CD4-positive, alpha-beta memory T cell (primary cell): ENCODE measurements at regions not wholly inside any gene's neighbourhood (a gene's known extent, or its start where the extent isn't known, plus 50 kb on each side); places are given as distances from the start of the nearest gene placed in this dataset.

Source experiments
- CTCF ChIA-PET: fragments of 350-600 bp; sonication (Branson Sonifier 250); formaldehyde crosslinking; loops from one replicate; lab custom pipeline; 2021; ENCODE audit warnings: inconsistent platforms; ENCODE audit not compliant: partially characterized antibody; lab: Charles Lee
- POLR2A ChIA-PET: fragments of 350-600 bp; sonication (Branson Sonifier 250); formaldehyde crosslinking; loops from one replicate; lab custom pipeline; 2021; ENCODE audit not compliant: partially characterized antibody; lab: Charles Lee
- DNase-seq, 5 donors: peaks; one replicate each; pipeline versions ENCODE4 v3.0.0 to v3.0.0-alpha.2; 2020 to 2022; ENCODE audit warnings: mixed read lengths in 1 of 5
- H3K27ac ChIP-seq: one replicate; pipeline ENCODE4 v1.7.0; 2013; ENCODE audit warnings: low read depth, low read length
- H3K27me3 ChIP-seq: 2 replicates; pipeline ENCODE4 v1.7.0; 2013; ENCODE audit warnings: mild to moderate bottlenecking, low read length, moderate library complexity; ENCODE audit not compliant: insufficient read depth
- H3K36me3 ChIP-seq: 2 replicates; pipeline ENCODE4 v1.7.0; 2013; ENCODE audit warnings: mild to moderate bottlenecking, low read length, moderate library complexity; ENCODE audit not compliant: insufficient read depth
- H3K4me1 ChIP-seq: 2 replicates; pipeline ENCODE4 v1.7.0; 2013; ENCODE audit warnings: mild to moderate bottlenecking, low read length, moderate library complexity; ENCODE audit not compliant: insufficient read depth
- H3K4me3 ChIP-seq, 2 donors: one replicate each; pipeline ENCODE4 v1.7.0; 2013; ENCODE audit warnings: low read length in 2 of 2, mild to moderate bottlenecking in 1 of 2
- H3K9me3 ChIP-seq, 2 donors: one replicate each; pipeline ENCODE4 v1.7.0; 2013; ENCODE audit warnings: low read length in 2 of 2, control low read depth in 1 of 2; ENCODE audit not compliant: control insufficient read depth in 1 of 2
- H3K27ac Mint-ChIP-seq, 7 donors: one replicate each; pipeline ENCODE4 v1.8.0; 2020 to 2021; ENCODE audit warnings: mixed read lengths in 7 of 7, mild to moderate bottlenecking in 6 of 7, inconsistent platforms in 3 of 7, moderate library complexity in 3 of 7
- H3K27me3 Mint-ChIP-seq, 2 donors: one replicate each; pipeline ENCODE4 v1.8.0; 2020 to 2021; ENCODE audit warnings: mixed read lengths in 2 of 2
- H3K36me3 Mint-ChIP-seq, 2 donors: one replicate each; pipeline ENCODE4 v1.8.0; 2020 to 2021; ENCODE audit warnings: mixed read lengths in 2 of 2, inconsistent platforms in 1 of 2, mild to moderate bottlenecking in 1 of 2
- H3K4me1 Mint-ChIP-seq, 4 donors: one replicate each; pipeline ENCODE4 v1.8.0; 2020 to 2021; ENCODE audit warnings: mixed read lengths in 4 of 4, mild to moderate bottlenecking in 1 of 4
- H3K4me3 Mint-ChIP-seq, 8 donors: one replicate each; pipeline ENCODE4 v1.8.0; 2020 to 2021; ENCODE audit warnings: mixed read lengths in 8 of 8, mild to moderate bottlenecking in 7 of 8, moderate library complexity in 6 of 8, inconsistent platforms in 3 of 8
- H3K9me3 Mint-ChIP-seq, 8 donors: one replicate each; pipeline ENCODE4 v1.8.0; 2020 to 2021; ENCODE audit warnings: mixed read lengths in 8 of 8, mild to moderate bottlenecking in 5 of 8, inconsistent platforms in 3 of 8, moderate library complexity in 1 of 8
- intact Hi-C: fragments of 100-400 bp; cut with micrococcal nuclease; formaldehyde crosslinking; loops from one replicate; pipeline ENCODE4 v1.15.1; 2023

- Mint-ChIP-seq H3K4me3 (no peak overlapping the region), H3K4me1 (no peaks in the 10 kb centered on the region), H3K27ac (no peak overlapping the region), H3K27me3 (no peaks in the 10 kb centered on the region), H3K9me3 (peaks cover 0 to 2% (median 0%) of the 10 kb centered on the region in 8 donors), H3K36me3 (no peaks in the 10 kb centered on the region)
- Histone ChIP-seq H3K27me3 (no peaks in the 10 kb centered on the region), H3K4me1 (no peaks in the 10 kb centered on the region), H3K4me3 (no peak overlapping the region), H3K9me3 (no peaks in the 10 kb centered on the region), H3K27ac (no peak overlapping the region), H3K36me3 (no peaks in the 10 kb centered on the region)
- ChIA-PET POLR2A (no interaction called here), CTCF (no interaction called here)
- DNase-seq: no peak
- intact Hi-C loops: no loop called here
Measured at GRCh38 chr21:16058896-16059295, 329.1 kb downstream of the USP25 start.

- Mint-ChIP-seq H3K27ac (no peak overlapping the region), H3K4me3 (peak overlapping the region in 1 of 8 donors; percentile 43), H3K36me3 (no peaks in the 10 kb centered on the region), H3K27me3 (no peaks in the 10 kb centered on the region), H3K4me1 (no peaks in the 10 kb centered on the region), H3K9me3 (peaks cover 0 to 2% (median 0%) of the 10 kb centered on the region in 8 donors)
- H3K9me3 ChIP-seq: no peaks in the 10 kb centered on the region
- ChIA-PET POLR2A (no interaction called here), CTCF (no interaction called here)
- no peaks in the 10 kb centered on the region for H3K36me3 ChIP-seq
- intact Hi-C loops: no loop called here
- DNase-seq: no peak
- H3K4me3 ChIP-seq: no peak overlapping the region
- no peaks in the 10 kb centered on the region for H3K4me1 ChIP-seq
- no peaks in the 10 kb centered on the region for H3K27me3 ChIP-seq
- H3K27ac ChIP-seq: no peak overlapping the region
Measured at GRCh38 chr21:16059981-16060380, 330.2 kb downstream of the USP25 start.

- H3K4me1 ChIP-seq: no peaks in the 10 kb centered on the region
- no peak overlapping the region for H3K4me3 Mint-ChIP-seq
- no peaks in the 10 kb centered on the region for H3K4me1 Mint-ChIP-seq
- H3K9me3 ChIP-seq: no peaks in the 10 kb centered on the region
- no peaks in the 10 kb centered on the region for H3K36me3 ChIP-seq
- H3K27me3 Mint-ChIP-seq: no peaks in the 10 kb centered on the region
- POLR2A ChIA-PET: no interaction called here
- no peak overlapping the region for H3K27ac Mint-ChIP-seq
- H3K27ac ChIP-seq: no peak overlapping the region
- DNase-seq: no peak
- H3K9me3 Mint-ChIP-seq: peaks cover 0 to 2% (median 0%) of the 10 kb centered on the region in 8 donors
- intact Hi-C loops: no loop called here
- no peaks in the 10 kb centered on the region for H3K36me3 Mint-ChIP-seq
- H3K4me3 ChIP-seq: no peak overlapping the region
- CTCF ChIA-PET: interaction anchor here (0.6 kb wide), 1 partner anchor 317 kb away, joined by 3 read pairs; no protein-coding TSS in a partner anchor
- no peaks in the 10 kb centered on the region for H3K27me3 ChIP-seq
Measured at GRCh38 chr21:16061194-16061593, 331.4 kb downstream of the USP25 start.

GRCh38 chr21:16069178-16070112, 339.7 kb downstream of the USP25 start:
- no peak for DNase-seq
- H3K9me3 Mint-ChIP-seq: peaks cover 0 to 1% (median 0%) of the 10 kb centered on the region in 8 donors
- no peaks in the 10 kb centered on the region for H3K4me1 Mint-ChIP-seq
- intact Hi-C loops: no loop called here
- CTCF ChIA-PET: no interaction called here
- Histone ChIP-seq H3K27ac (no peak overlapping the region), H3K4me1 (no peaks in the 10 kb centered on the region), H3K27me3 (no peaks in the 10 kb centered on the region), H3K36me3 (no peaks in the 10 kb centered on the region), H3K9me3 (no peaks in the 10 kb centered on the region), H3K4me3 (no peak overlapping the region)
- no peak overlapping the region for H3K27ac Mint-ChIP-seq
- POLR2A ChIA-PET: no interaction called here
- peaks cover 0 to 2% of the 10 kb centered on the region in 2 donors for H3K27me3 Mint-ChIP-seq
- no peaks in the 10 kb centered on the region for H3K36me3 Mint-ChIP-seq
- no peak overlapping the region for H3K4me3 Mint-ChIP-seq

- no peaks in the 10 kb centered on the region for H3K4me1 Mint-ChIP-seq
- CTCF ChIA-PET: no interaction called here
Measured at GRCh38 chr21:16070207-16070651, 340.4 kb downstream of the USP25 start.

GRCh38 chr21:16071092-16071491, 341.3 kb downstream of the USP25 start:
- Histone ChIP-seq H3K9me3 (no peaks in the 10 kb centered on the region), H3K4me3 (no peak overlapping the region), H3K4me1 (no peaks in the 10 kb centered on the region), H3K36me3 (no peaks in the 10 kb centered on the region), H3K27ac (no peak overlapping the region), H3K27me3 (no peaks in the 10 kb centered on the region)
- no peaks in the 10 kb centered on the region for H3K4me1 Mint-ChIP-seq
- no peak for DNase-seq
- no peak overlapping the region for H3K4me3 Mint-ChIP-seq
- no peaks in the 10 kb centered on the region for H3K36me3 Mint-ChIP-seq
- intact Hi-C loops: no loop called here
- ChIA-PET POLR2A (no interaction called here), CTCF (no interaction called here)
- peaks cover 0 to 2% of the 10 kb centered on the region in 2 donors for H3K27me3 Mint-ChIP-seq
- H3K9me3 Mint-ChIP-seq: peaks cover 0 to 1% (median 0%) of the 10 kb centered on the region in 8 donors
- no peak overlapping the region for H3K27ac Mint-ChIP-seq

More at GRCh38 chr21:16070207-16070651, 340.4 kb downstream of the USP25 start:
- Histone ChIP-seq H3K9me3 (no peaks in the 10 kb centered on the region), H3K27me3 (no peaks in the 10 kb centered on the region), H3K27ac (no peak overlapping the region), H3K36me3 (no peaks in the 10 kb centered on the region), H3K4me3 (no peak overlapping the region), H3K4me1 (no peaks in the 10 kb centered on the region)
- no peak for DNase-seq
- Mint-ChIP-seq H3K27me3 (peaks cover 0 to 2% of the 10 kb centered on the region in 2 donors), H3K9me3 (peaks cover 0 to 1% (median 0%) of the 10 kb centered on the region in 8 donors), H3K27ac (no peak overlapping the region), H3K4me3 (no peak overlapping the region), H3K36me3 (no peaks in the 10 kb centered on the region)
- intact Hi-C loops: no loop called here
- POLR2A ChIA-PET: no interaction called here

GRCh38 chr21:16071761-16072160, 342.0 kb downstream of the USP25 start:
- H3K4me1 ChIP-seq: no peaks in the 10 kb centered on the region
- intact Hi-C loops: no loop called here
- H3K27me3 ChIP-seq: no peaks in the 10 kb centered on the region
- DNase-seq: no peak
- no peaks in the 10 kb centered on the region for H3K36me3 Mint-ChIP-seq
- CTCF ChIA-PET: no interaction called here
- peaks cover 0 to 2% of the 10 kb centered on the region in 2 donors for H3K27me3 Mint-ChIP-seq
- H3K36me3 ChIP-seq: no peaks in the 10 kb centered on the region
- H3K27ac ChIP-seq: no peak overlapping the region
- no peak overlapping the region for H3K4me3 Mint-ChIP-seq
- POLR2A ChIA-PET: no interaction called here
- H3K4me3 ChIP-seq: no peak overlapping the region
- no peaks in the 10 kb centered on the region for H3K4me1 Mint-ChIP-seq
- no peaks in the 10 kb centered on the region for H3K9me3 ChIP-seq
- no peak overlapping the region for H3K27ac Mint-ChIP-seq
- peaks cover 0 to 1% (median 0%) of the 10 kb centered on the region in 8 donors for H3K9me3 Mint-ChIP-seq
